Neural crest cell (in vitro differentiated cells): ENCODE measurements at regions not wholly inside any gene's neighbourhood (a gene's known extent, or its start where the extent isn't known, plus 50 kb on each side); places are given as distances from the start of the nearest gene placed in this dataset.

Source experiments
- DNase-seq: peaks from one replicate; pipeline ENCODE4 v3.0.0; 2021; ENCODE audit warnings: low read depth, mixed read lengths, low spot score
- H3K27ac Mint-ChIP-seq: one replicate; pipeline ENCODE4 v1.8.0; 2021; ENCODE audit warnings: mild to moderate bottlenecking, mixed read lengths; ENCODE audit not compliant: unreplicated experiment
- H3K27me3 Mint-ChIP-seq: 2 replicates; pipeline ENCODE4 v1.8.0; 2021; ENCODE audit warnings: low read depth, mild to moderate bottlenecking, mixed read lengths
- H3K36me3 Mint-ChIP-seq: 2 replicates; pipeline ENCODE4 v1.8.0; 2021; ENCODE audit warnings: low read depth, mild to moderate bottlenecking, mixed read lengths
- H3K4me1 Mint-ChIP-seq: 2 replicates; pipeline ENCODE4 v1.8.0; 2021; ENCODE audit warnings: mixed read lengths
- H3K4me3 Mint-ChIP-seq: one replicate; pipeline ENCODE4 v1.8.0; 2021; ENCODE audit warnings: mild to moderate bottlenecking, mixed read lengths
- H3K9me3 Mint-ChIP-seq: 2 replicates; pipeline ENCODE4 v1.8.0; 2021; ENCODE audit warnings: mixed read lengths
- CTCF ChIP-seq: fragments of 200-600 bp; sonication (generic); conservative IDR thresholded peaks from 2 replicates; pipeline ENCODE4 v1.5.0; 2021; ENCODE audit warnings: antibody characterized with exemption, mild to moderate bottlenecking

- Mint-ChIP-seq H3K4me1 (no peaks in the 10 kb centered on the region), H3K27ac (no peak overlapping the region), H3K4me3 (no peak overlapping the region), H3K36me3 (peaks cover 16% of the 10 kb centered on the region), H3K9me3 (peaks cover 16% of the 10 kb centered on the region), H3K27me3 (no peaks in the 10 kb centered on the region)
- DNase-seq: no peak
- no peak for TF ChIP-seq CTCF
These were observed 169.2 kb downstream of the PARM1 start for GRCh38 chr4:75101906-75102786.
